NCI-H1105 (cell line): ENCODE measurements at regions not wholly inside any gene's neighbourhood (a gene's known extent, or its start where the extent isn't known, plus 50 kb on each side); places are given as distances from the start of the nearest gene placed in this dataset.
"Not testable (repeated sequence)": the region's sequence is repeated elsewhere in the genome, so short reads cannot be mapped to it uniquely, and the experiment has no call there.

Experiments used
- DNase-seq: peaks from one replicate; lab custom pipeline; 2025; lab: John Stamatoyannopoulos, UW

DNA sequence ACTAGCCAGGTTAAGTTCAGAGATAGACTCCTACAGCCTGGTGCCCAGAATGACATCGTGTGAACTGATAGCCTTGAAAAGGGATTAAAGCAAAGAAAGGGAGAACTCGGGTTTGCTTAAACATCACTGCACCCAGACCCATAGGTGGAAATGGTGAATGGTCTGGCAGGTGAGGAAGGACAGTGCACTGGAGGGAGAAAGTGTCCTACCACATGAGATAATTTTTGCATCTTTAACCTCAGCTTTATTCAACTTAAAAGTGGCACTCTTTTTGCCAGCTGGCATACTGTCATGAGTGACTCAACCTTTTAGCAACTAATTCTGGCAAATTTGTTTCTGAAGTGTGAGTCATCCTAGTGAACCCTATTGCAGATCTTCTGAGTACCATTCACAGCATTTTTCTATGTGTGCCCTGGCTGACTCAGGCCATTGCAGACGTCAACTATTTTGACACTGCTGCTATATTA lies 53.0 kb upstream of the DAPP1 start:
- no peak for DNase-seq

DNA sequence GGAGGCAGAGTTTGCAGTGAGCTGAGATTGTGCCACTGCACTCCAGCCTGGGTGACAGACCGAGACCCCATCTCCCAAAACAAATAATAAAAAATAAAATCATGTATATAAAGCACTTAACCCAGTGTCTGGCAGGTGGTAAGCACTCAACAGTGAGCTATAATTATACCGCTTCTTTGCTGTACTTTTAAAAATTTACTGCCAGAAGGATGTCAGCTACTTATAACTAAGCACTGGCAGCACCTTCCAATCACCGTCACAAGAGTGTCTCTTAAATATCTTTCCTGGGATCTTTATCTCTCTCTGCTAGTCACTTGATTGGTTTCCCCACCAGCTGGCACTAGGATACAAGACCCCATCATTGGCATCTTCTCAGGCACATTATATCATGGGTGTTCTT lies 53.9 kb upstream of the DAPP1 start:
- DNase-seq: peak; percentile 4

DNA sequence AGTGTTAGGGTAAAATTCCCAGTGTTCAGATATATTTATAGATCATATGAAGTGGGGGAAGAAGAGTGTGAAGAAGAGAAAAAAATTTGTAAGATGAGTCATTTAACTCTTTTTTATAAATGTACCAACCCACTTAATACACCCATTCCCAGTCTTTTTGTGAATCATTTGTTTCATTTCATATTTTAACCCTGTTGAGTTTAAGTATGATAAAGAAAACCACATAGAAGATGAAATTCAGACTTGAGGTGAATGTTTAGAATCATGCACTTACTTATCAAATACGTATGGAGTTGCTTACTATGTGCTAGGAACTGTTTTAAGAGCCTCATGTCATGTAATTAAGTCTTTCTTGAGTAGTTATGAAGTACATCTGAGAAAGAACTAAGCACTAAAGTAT lies 56.6 kb upstream of the DAPP1 start:
- DNase-seq: no peak

DNA sequence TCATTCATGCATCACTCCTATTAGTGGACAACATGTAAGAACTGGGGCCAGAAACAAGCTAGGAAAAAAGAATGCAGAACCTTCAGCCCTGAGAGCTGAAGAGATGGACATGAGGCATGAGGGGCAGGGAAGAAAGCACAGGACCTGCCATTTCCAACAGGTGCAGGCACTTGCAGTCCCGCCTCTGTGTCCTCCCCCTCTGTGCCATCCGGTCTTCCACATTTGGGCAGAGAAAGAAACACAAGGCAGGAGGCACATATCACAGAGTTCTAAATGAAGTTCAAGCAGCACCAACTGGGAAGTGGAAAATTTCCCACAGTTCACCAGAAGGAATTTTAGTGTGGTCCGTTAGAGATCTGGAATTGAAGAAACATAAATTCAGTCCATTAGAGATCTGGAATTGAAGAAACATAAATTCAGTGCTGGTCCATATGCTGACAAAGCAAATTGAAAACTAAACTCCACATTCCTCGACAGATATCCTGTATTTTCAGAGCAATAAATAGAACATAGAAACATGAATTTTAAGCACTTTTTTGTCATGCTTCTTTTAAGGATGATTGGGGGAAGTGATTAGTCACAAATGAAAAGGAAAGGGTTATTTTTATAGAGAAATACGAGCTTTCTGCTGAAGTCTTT lies 57.2 kb upstream of the DAPP1 start:
- DNase-seq: no peak

DNA sequence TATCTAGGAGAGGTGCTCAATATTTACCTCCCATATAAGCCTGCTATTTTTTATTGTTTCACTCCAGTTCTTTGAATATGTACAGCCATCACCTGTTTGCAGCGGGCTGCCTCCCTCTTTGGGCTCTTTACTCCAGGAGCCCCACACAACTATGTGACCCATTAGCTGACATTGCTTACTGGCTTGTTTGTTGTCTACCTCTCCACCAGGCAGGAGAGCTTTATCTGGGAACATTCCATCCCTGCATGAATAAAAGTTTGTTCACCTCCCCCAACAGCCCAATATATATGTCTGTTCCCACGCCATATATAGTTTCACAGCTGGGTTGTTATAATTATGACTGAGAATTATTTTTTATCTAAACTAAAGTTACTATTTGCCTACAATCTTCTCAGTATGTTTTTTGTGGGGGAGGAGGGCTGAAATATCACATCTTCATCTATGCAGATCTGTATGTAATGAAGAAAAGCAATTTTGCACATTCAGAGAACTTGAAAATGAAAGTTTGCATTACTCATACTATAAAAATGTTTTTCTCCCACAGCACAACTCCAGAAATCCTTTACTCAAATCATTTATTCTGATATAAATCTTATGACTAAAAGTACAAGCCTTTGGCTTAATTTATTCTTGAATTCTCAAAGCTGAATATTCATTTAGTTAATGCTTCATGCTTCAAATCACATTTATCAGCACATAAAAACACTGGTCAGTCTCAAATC lies 61.2 kb upstream of the DAPP1 start:
- no peak for DNase-seq

DNA sequence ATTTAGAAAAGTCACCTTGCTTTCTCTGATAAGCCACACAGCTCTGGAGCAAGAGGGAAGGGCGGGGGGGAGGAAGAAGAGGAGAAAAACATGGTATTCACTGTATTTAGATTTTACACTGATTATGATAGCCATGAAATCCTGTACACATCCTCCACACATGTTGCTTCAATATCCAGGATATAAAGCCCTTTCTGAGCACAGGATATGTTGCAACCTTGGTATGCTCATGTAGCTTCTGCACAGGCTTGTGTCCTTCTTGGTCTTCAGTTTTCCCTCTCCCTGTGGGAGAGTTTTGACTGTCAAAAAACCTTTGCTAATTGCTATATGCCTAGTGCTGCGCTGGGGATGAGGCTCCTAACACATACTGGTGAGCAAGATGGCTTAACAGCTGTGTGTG lies 61.9 kb upstream of the DAPP1 start:
- no peak for DNase-seq

DNA sequence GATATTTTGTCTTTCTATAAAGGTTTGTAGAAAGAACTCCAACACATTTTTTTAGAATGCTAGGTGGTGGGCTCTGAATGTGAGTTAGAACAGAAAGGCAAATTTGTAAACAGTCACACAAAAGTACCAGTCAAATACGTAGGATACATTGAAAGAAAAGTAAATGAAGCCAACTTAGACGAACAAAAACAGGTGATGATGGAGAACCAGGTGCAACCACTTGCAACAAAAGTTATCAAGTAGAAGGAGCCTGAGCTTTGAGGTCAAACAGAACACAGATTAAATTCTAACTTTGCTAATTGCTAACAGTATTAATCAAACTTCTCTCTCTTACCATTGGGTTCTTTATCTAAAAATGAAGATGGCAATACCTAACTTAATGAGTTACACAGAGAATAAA lies 62.7 kb upstream of the DAPP1 start:
- DNase-seq: no peak

DNA sequence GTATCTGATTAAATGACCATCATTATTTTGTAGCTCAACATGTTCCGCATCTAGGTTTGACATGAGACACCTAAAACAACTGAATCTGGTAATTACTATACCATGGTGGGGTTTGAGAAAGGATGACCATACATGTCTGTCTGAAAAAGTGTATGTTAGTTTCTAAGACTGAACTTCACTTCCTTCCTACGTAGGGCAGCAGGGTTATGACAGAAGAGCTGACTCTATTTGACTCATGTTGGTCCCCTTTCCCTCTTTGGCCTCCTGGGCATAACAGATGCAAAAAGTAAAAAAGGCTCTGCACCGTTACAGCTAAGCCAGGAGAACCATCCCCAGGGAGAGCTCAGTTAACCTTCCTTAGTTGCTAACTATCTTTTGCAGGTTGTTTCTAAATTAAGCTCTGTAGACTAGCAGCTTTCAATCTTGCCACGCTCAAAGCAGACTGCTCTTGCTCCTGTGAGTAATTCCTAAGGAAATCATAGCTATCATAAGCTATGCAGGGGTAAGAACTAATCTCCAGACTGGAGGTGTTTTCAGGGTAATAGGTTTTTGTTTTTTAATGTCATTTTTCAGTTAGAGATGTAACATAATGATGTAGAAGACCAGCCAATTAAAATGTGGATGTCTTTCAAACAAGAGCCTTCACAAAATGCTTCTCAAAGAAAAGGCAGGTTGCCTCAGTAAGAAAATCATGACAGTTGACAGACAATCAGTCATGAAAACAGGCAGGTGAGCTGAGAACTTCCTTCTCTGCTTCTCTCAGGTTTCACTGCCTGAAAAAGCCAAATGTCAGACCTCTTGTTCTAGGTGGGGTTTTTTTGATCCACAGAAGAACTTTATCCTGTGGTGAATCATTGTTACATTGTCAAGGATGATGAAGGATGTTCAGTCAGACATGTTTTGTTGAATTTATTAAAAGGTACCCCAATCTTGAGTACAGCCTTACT lies 66.9 kb upstream of the DAPP1 start:
- DNase-seq: no peak

DNA sequence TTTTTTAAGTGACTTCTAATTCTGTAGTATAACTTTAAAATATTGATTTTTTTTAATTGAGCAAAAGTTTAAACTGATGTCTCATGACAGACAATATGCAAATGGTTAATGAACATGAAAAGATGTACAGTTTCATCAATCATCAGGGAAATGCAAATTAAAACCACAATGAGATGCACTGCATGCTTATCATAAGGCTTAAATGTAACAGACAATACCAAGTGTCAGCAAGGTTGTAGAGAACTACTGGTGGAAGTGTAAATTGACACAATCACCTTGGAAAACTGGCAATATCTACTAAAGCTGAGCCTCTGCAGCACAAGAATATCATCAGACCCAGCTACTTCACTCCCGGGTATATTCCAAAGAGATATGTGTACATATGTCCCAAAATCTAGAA lies 70.2 kb upstream of the DAPP1 start:
- no peak for DNase-seq

DNA sequence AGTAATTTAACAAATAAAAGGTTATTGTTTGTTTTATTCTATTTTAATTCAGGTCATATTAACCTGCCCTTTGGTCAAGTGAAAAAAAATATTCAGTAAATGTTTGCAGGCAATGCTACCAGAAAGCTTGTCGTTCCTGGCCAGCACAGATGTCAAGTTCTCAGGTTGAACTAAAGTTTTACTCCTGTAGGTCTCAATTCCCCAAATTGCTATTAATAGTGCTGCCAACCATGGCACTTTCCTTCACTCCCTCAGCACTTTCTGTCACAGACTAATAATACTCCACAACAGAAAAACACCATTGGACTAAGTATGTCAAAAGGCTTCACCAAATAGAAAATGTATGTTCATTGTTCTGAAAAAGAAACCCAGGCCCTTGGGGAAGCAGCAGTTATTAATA lies 79.2 kb upstream of the C4orf54 start:
- no peak for DNase-seq

DNA sequence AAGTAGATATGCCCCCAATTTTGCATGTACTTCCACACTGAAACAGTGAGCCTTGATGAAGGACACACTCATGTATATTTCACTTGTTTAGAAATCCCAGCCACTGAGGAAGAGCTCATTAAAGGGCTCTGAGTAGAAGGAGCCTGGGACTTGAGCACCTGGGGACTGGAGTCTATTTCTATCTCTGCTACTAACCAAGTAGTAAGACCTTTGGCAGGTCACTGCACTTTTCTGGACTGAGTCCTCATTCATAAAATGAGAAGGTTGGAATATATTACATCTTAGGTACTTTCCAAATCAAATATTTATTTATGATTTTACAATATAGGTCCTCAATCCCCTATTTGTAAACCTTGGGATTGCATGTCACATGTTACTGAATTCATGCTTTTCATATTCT lies 78.2 kb upstream of the C4orf54 start:
- DNase-seq: no peak

DNA sequence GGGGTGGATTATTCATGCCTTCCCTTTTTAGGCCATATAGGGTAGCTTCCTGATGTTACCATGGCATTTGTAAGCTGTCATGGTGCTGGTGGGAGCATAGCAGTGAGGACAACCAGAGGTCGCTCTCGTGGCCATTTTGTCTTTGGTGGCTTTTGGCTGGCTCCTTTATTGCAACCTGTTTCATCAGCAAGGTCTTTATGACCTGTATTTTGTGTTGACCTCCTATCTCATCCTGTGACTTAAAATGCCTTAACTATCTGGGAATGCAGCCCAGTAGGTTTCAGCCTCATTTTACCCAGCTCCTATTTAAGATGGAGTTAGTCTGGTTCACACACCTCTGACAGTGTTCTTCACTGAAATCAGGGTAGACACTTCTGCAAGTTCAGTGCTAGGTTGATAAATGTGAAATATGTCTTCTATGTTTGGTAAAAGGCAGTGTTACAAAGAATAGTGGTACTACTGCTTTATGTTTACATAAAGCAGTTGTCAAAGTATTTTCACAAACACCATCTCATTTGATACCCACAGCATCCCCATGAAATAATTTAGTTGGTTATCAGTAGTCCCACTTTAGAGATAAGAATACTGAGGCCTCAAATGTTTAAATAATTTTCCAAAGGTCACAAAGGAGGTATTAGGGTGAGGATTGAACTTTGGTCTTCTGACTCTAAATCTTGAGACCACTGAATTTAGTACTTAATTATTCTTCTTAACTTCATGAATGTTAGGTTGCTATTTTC lies 77.1 kb upstream of the C4orf54 start:
- DNase-seq: no peak

DNA sequence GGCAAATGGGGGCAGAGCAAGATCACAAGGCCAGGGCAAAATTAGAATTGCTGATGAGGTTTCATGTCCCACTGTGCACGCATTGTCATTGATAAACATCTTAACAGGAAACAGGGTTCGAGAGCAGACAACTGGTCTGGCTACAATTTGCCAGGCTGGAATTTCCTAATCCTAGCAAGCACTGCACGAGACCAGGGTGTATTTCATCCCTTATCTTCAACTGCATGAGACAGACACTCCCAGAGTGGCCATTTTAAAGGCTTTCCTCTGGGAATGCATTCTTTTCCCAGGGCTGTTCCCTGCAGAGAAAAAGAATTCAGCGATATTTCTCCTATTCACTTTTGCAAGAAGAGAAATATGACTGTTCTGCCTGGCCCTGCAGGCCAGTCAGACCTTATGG lies 75.8 kb upstream of the C4orf54 start:
- not testable (repeated sequence) for DNase-seq

DNA sequence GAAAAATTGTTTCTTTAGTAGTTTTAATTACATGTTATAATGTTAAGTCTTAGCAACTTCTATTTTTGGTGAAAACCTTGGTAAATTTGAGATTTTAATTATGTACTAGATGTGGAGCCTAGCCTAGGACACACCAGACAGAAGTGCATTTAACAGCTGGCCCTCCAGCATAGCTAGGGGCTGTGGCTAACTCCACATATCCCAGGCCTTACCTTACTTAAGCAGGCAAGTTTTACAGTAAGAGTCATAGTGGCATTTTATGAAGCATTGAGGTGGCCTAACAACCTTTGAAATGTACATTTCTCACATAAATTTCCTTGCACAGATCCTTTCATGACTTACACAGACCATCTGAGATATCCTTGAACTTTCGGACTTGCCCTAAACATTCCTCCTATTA lies 71.6 kb upstream of the C4orf54 start:
- DNase-seq: no peak

DNA sequence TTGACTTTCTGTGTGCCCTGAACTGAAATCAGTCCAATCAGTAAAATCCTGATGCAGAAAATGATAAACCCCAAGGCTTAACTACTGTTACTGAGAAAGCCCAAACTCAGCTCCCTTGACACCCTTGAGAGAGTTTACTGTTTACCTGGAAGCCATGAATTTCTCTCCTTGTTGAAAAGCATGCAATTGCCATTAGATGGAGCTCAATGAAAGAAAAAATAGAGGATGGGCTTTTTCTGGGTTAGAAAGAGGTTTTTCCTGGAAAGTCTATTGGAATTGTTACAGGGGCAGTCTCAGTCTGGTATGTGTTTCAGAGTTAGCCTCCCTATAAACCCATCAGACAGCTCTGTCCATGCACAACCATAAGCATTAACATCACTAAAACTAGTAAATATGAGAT lies 66.4 kb upstream of the C4orf54 start:
- DNase-seq: no peak

DNA sequence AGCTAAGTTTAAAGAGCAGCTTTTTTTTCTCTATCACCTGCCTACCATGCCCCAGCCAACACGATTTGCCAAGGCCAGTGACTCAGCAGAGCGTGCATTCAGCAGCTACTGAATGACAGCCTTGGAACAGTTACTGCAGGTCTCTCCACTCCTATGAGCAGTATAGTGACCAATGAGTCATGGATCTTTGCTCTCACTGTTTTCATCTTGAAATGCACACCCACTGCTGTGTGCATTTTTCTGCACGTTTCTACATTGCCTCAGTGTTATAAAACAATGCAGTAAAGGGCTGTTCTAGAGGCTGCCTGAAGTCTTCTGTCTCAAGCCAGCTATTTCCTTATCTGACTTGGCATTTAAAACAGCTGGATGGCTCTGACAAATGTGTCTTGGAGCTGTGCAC lies 66.0 kb upstream of the C4orf54 start:
- DNase-seq: no peak

DNA sequence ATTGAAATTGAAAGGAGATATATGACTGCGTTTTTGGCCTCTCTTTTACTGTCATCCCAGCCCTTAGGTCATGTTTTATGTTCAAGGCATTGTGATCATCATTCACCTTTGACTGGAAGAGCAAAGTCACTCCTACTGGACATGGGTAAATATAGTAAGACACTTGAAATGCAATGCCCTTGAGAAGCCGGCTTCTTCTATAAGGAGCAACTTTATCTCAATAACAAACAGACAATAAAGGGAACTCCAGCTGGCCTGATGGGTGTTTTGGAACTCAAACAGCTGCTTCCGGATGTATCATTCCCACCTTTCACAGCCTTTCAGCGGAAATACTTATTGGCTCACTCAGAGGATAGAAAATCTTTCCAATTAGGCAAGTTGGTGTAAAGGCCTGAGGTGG lies 65.1 kb upstream of the C4orf54 start:
- DNase-seq: no peak

DNA sequence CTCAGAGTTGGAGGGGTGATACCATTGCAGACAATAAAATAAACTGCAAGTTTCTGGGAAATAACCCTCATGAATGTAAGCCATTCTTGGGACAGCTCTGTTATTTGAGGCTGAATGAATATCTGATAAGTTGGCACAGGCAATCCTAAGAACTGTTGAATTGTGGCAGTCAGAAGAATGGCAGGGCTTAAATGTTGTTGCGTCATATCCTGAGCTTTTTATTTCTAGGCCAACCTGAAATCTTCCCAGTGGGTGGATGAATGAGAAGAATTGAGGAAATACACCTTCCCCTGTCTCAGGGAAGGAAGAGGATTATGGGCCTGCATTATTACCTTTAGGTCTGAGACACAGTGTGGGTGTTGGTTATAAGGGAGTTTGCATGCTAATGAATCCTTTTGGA lies 64.4 kb upstream of the C4orf54 start:
- DNase-seq: no peak

DNA sequence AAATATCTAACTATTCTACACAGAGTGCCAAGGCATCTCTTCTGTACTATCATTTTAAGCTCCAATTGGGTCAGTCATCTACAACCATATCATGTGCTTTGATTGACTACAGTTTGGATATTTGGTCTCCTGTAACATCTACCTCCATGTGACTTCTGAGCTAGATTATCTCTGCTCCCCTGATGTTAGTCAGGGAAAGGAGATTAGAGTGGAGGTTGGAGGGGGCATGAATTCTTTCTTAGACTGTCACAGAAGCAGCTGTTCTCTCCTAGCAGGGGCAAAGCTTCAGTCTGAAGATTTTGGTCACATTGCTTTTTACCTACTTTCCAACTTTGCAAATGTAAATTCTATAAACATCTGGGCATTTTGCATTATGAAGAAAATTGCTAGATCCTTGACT lies 62.6 kb upstream of the C4orf54 start:
- DNase-seq: no peak

DNA sequence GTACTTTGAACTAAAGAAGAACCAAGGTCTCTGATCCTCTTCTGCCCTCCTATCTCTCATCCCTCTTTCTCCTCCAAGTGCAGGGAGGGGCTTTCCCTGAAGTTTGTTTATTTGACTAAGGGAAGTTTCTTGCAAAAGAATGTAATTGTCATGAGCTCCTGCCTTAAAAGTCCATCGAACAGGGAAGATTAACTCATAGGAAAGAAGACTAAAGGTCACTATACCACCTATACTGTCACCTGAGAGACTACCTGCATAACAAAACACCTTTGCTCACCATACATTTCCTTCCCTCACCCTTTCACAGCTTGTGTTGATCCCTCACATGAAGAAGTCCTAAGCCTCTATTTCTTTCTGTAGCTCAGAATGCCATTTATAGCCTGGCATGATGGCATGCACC lies 59.4 kb upstream of the C4orf54 start:
- DNase-seq: no peak

DNA sequence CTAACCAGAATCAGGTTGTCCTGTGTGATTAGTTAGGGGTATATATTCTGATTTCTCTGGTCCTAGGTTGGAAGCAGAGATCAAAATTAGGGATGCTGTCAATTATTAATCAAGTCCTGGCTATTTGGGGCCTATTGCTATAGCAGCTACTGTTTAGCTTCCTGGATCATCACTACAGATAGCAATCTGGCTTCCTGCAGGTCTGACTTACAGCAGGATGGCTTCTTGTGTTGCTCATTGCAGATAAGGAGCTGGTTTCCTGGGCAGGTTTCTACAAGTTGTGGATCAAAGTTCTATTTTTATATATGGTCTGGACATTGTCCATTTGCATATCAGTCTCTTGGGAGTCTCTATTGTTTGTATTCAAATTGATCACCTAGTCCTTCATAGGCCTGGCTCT lies 57.7 kb upstream of the C4orf54 start:
- DNase-seq: no peak

DNA sequence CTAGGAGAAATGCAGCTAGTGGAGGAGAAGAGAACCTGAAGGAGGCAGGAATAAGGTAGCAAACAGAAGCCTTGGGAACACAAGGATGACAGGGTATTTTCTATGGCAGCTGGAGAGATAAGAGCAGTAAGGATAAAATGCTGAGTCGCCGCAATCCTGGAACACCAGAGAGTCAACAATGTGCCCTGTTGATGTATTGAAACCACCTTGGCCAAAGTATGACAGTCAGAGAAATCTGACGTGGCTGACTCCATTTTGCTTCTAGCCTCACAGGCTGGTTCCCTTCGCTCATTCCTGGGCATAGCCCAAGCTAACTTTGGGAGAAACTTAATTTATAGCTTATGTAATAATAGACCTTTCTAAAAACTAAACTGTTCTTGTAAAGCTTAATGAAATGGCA lies 56.6 kb upstream of the C4orf54 start:
- no peak for DNase-seq
